Large intestine (tissue), 3 donors: ENCODE measurements at regions not wholly inside any gene's neighbourhood (a gene's known extent, or its start where the extent isn't known, plus 50 kb on each side); places are given as distances from the start of the nearest gene placed in this dataset.

Source experiments
- DNase-seq, 2 donors: peaks; one replicate each; pipeline versions ENCODE4 v3.0.0 to v3.0.0-alpha.2; 2013
- H3K27ac ChIP-seq: one replicate; pipeline ENCODE4 v1.5.1; 2013; ENCODE audit warnings: low read length
- H3K27me3 ChIP-seq: 2 replicates; pipeline ENCODE4 v1.6.1; 2013; ENCODE audit warnings: low read length; ENCODE audit not compliant: control insufficient read depth, insufficient read depth
- H3K36me3 ChIP-seq: 2 replicates; pipeline ENCODE4 v1.6.1; 2013; ENCODE audit warnings: low read length; ENCODE audit not compliant: control insufficient read depth, insufficient read depth
- H3K4me1 ChIP-seq: one replicate; pipeline ENCODE4 v1.6.1; 2013; ENCODE audit warnings: low read length; ENCODE audit not compliant: control insufficient read depth, insufficient read depth
- H3K4me3 ChIP-seq: one replicate; pipeline ENCODE4 v1.5.1; 2013; ENCODE audit warnings: low read length
- H3K9me3 ChIP-seq: one replicate; pipeline ENCODE4 v1.6.1; 2013; ENCODE audit warnings: mild to moderate bottlenecking, low read depth, low read length, moderate library complexity; ENCODE audit not compliant: control insufficient read depth
- WGBS: methylation state at CpG from one replicate; pipeline ENCODE4 v1.1.5; 2013; ENCODE audit warnings: low lambda C conversion rate; ENCODE audit not compliant: insufficient coverage; 5-methylcytosine and 5-hydroxymethylcytosine counted together

DNA sequence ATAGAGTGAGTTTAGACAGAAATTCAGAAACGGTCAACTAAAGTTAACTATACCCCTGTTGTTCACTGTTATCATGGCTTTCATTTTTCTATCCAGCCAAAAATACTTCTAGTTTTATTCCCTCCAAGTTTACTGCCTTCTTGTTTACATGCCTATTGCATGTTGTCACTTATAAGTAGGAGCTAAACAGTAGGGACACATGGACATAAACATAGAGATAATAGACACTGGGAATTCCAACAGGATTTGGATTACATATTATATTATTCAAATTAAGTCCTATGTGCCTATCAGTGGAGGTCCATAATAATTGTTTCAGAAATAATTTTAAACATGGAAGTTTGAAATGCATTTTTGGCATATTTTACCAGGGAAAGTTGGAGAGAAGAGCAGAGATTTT, 269.1 kb upstream of the ZNF717 start:
- no peaks in the 10 kb centered on the region for H3K36me3 ChIP-seq
- DNase-seq: no peak
- peaks cover 5% of the 10 kb centered on the region for H3K4me1 ChIP-seq
- H3K27ac ChIP-seq: no peak overlapping the region
- H3K9me3 ChIP-seq: no peaks in the 10 kb centered on the region
- no peak overlapping the region for H3K4me3 ChIP-seq
- 80% methylated on average over 1 of the region's 1 CpG for WGBS
- H3K27me3 ChIP-seq: no peaks in the 10 kb centered on the region

GRCh38 chr3:76061654-76062053, 276.3 kb upstream of the ZNF717 start:
- DNase-seq: no peak
- Histone ChIP-seq H3K4me1 (no peaks in the 10 kb centered on the region), H3K27me3 (no peaks in the 10 kb centered on the region), H3K27ac (no peak overlapping the region), H3K4me3 (no peak overlapping the region), H3K9me3 (no peaks in the 10 kb centered on the region), H3K36me3 (no peaks in the 10 kb centered on the region)
- no CpG with 5 or more reads among the region's 3 CpGs for WGBS

DNA sequence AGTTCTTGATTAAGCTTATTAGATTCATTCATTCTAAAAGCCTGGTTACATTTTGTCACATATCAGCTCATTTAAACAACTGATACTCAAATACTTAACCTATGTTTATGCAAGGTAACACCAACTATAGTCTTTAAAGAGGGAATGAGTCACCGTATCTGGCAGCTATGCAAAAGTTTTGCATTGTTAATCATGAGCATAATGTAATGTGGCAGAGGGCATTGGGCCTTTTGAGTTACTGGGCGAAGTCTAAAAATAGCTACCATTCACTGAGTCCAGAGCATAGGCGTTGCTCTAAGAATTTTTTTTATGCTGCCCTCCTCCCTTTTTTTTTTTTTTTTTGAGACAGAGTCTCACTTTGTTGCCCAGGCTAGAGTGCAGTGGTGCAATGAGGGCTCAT, 277.7 kb upstream of the ZNF717 start:
- H3K36me3 ChIP-seq: no peaks in the 10 kb centered on the region
- H3K9me3 ChIP-seq: no peaks in the 10 kb centered on the region
- H3K4me1 ChIP-seq: no peaks in the 10 kb centered on the region
- no CpG with 5 or more reads among the region's 3 CpGs for WGBS
- no peak overlapping the region for H3K27ac ChIP-seq
- H3K27me3 ChIP-seq: no peaks in the 10 kb centered on the region
- DNase-seq: no peak
- H3K4me3 ChIP-seq: no peak overlapping the region

DNA sequence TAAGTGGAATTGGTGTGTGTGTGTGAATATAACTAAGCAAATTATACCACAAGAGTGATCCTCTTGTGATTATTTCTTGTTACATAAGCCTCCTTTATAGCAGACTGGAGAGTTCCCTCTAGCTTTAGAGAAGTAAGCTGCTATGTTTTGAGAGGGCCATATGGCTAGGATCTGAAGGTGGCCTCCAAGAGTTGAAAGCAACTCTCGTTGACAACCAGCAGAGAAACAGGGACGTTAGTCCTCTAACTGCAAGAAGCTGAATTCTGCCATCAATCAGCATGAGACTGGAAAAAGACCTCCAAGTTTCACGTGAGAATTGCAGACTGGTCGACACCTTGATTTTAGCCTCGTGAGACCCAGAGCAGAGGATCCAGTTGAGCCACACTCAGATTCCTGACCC, 278.5 kb upstream of the ZNF717 start:
- no peak overlapping the region for H3K4me3 ChIP-seq
- no peaks in the 10 kb centered on the region for H3K36me3 ChIP-seq
- no peaks in the 10 kb centered on the region for H3K9me3 ChIP-seq
- no peaks in the 10 kb centered on the region for H3K4me1 ChIP-seq
- H3K27me3 ChIP-seq: no peaks in the 10 kb centered on the region
- no CpG with 5 or more reads among the region's 5 CpGs for WGBS
- H3K27ac ChIP-seq: no peak overlapping the region
- DNase-seq: no peak

DNA sequence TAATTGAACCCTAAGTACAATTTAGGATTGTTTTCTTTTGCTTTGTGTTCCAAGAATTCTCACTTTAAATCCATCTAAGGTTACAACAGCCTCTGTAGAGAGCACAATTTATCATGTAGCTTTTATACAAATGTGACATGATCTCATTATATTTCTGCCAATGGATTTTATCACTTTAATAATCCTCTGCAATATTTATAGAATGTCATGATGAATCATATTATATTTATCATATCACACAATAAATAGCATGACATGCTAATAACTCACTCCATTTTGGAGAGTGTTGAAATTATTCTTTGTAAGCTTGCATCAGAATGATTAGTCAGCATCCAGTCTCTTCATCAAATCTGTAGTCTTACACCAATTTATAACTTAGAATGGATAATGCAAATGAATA, 280.6 kb upstream of the ZNF717 start:
- H3K9me3 ChIP-seq: no peaks in the 10 kb centered on the region
- H3K27ac ChIP-seq: no peak overlapping the region
- no peaks in the 10 kb centered on the region for H3K27me3 ChIP-seq
- no peak for DNase-seq
- no peak overlapping the region for H3K4me3 ChIP-seq
- no peaks in the 10 kb centered on the region for H3K36me3 ChIP-seq
- H3K4me1 ChIP-seq: no peaks in the 10 kb centered on the region

DNA sequence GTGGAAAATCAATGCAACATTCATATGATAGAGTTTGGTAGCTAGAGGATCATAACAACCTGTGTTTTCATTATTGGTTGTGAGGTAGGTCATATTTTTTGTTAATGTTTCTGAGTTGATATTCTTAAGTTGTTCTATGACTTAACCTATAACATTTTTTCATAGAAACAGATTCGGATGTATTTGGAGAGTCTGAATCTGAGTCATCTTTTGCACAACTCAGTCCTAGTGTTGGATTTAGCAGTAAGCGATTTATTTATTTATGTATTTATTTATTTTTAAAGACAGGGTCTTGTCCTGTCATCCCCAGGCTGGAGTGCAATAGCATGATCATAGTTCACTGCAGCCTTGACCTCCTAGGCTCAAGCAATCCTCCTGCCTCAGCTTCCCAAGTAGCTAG, 292.8 kb upstream of the ZNF717 start:
- no CpG with 5 or more reads among the region's 2 CpGs for WGBS
- no peaks in the 10 kb centered on the region for H3K9me3 ChIP-seq
- H3K27me3 ChIP-seq: no peaks in the 10 kb centered on the region
- no peak overlapping the region for H3K4me3 ChIP-seq
- H3K27ac ChIP-seq: no peak overlapping the region
- no peak for DNase-seq
- no peaks in the 10 kb centered on the region for H3K4me1 ChIP-seq
- no peaks in the 10 kb centered on the region for H3K36me3 ChIP-seq

DNA sequence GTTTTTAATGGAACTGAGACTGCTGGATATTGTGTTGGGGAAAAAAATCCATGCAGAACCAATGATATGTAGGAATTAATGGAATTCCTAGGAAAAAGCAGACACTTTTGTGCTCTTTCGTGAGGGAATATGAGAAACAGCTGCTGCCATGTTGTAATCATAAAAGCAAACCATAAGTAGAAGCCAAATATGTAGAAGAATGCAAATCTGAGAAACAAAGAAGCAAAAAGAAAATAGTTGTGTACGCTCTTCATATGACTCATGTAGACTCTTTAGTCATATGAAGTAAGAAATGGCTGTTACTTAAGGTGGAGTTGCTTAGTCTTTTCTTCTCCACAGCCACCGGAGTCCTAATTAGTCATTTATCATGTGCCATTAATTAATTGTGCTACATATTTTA, 298.6 kb upstream of the ZNF717 start:
- Histone ChIP-seq H3K9me3 (no peaks in the 10 kb centered on the region), H3K27me3 (no peaks in the 10 kb centered on the region), H3K27ac (no peak overlapping the region), H3K4me1 (no peaks in the 10 kb centered on the region), H3K36me3 (no peaks in the 10 kb centered on the region), H3K4me3 (no peak overlapping the region)
- 100% methylated on average over 2 of the region's 3 CpGs for WGBS
- DNase-seq: no peak

GRCh38 chr3:76096036-76096435, 310.7 kb upstream of the ZNF717 start:
- Histone ChIP-seq H3K27ac (no peak overlapping the region), H3K4me3 (no peak overlapping the region), H3K36me3 (no peaks in the 10 kb centered on the region), H3K27me3 (no peaks in the 10 kb centered on the region), H3K9me3 (no peaks in the 10 kb centered on the region), H3K4me1 (no peaks in the 10 kb centered on the region)
- peak in 1 of 2 donors; percentile 35 for DNase-seq
- 60% methylated on average over 2 of the region's 3 CpGs for WGBS

- no peak overlapping the region for H3K27ac ChIP-seq
- no peaks in the 10 kb centered on the region for H3K4me1 ChIP-seq
- DNase-seq: no peak
- no peaks in the 10 kb centered on the region for H3K9me3 ChIP-seq
- no peaks in the 10 kb centered on the region for H3K27me3 ChIP-seq
- H3K36me3 ChIP-seq: no peaks in the 10 kb centered on the region
- no peak overlapping the region for H3K4me3 ChIP-seq
- no CpG with 5 or more reads among the region's 7 CpGs for WGBS
Observed at GRCh38 chr3:76096836-76097588, 311.7 kb upstream of the ZNF717 start.

GRCh38 chr3:76097589-76097969, 312.2 kb upstream of the ZNF717 start:
- Histone ChIP-seq H3K36me3 (no peaks in the 10 kb centered on the region), H3K4me1 (no peaks in the 10 kb centered on the region), H3K9me3 (no peaks in the 10 kb centered on the region), H3K27me3 (no peaks in the 10 kb centered on the region), H3K27ac (no peak overlapping the region), H3K4me3 (no peak overlapping the region)
- WGBS: 100% methylated on average over 2 of the region's 3 CpGs
- DNase-seq: no peak

DNA sequence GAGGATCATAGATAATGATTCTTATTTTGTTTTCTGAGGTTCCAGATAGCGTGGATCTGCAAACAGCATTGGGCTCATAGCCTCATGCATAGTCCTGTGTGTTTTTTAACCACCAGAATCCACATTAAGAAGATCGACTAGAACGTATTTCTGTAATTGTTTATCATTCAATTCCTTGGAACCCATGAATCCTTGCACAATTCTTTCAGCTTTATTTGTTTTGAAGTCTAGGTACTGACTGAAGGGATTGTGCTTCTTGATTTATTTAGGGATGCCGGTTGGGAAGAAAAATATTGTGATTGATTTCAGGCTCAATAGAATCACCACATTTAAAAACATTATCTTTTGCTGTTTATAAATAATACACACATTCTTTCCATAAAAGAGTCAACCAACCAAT, 314.6 kb upstream of the ZNF717 start:
- Histone ChIP-seq H3K4me1 (no peaks in the 10 kb centered on the region), H3K36me3 (no peaks in the 10 kb centered on the region), H3K27ac (peak overlapping the region; percentile 2)

More for the DNA sequence above, 314.6 kb upstream of the ZNF717 start:
- DNase-seq: no peak
- Histone ChIP-seq H3K27me3 (no peaks in the 10 kb centered on the region), H3K9me3 (no peaks in the 10 kb centered on the region), H3K4me3 (no peak overlapping the region)
- WGBS: 100% methylated on average over 1 of the region's 4 CpGs
